IMR-90 (cell line): ENCODE measurements at regions not wholly inside any gene's neighbourhood (a gene's known extent, or its start where the extent isn't known, plus 50 kb on each side); places are given as distances from the start of the nearest gene placed in this dataset.
"Not testable (repeated sequence)": the region's sequence is repeated elsewhere in the genome, so short reads cannot be mapped to it uniquely, and the experiment has no call there.

ENCODE experiments used
- ATAC-seq: fragments of 200-7000 bp; cut with Tn5 transposase; 2 replicates; pipeline ENCODE4 v1.9.1; 2020; ENCODE audit warnings: low read depth, mild to moderate bottlenecking, moderate library complexity
- BruUV-seq: library from RNA; stranded (reverse); fragments of 400-500 nt; replicated peaks from 2 replicates; lab custom pipeline; 2021; lab: Mats Ljungman, UMichigan
- CTCF ChIA-PET: fragments of 300-600 bp; formaldehyde crosslinking; extraction: SDS; loops from one replicate; lab custom pipeline; 2021; ENCODE audit warnings: antibody characterized with exemption; lab: Yijun Ruan, JAX
- POLR2A ChIA-PET: fragments of 300-600 bp; sonication (Branson Sonifier 250); formaldehyde crosslinking; loops from one replicate; lab custom pipeline; 2022; ENCODE audit warnings: antibody characterized with exemption; ENCODE audit not compliant: unreplicated experiment; lab: Charles Lee
- DNase-seq: peaks from one replicate; pipeline ENCODE4 v3.0.0; 2013
- H2AFZ ChIP-seq: replicated peaks from 2 replicates; pipeline ENCODE3; 2013; ENCODE audit warnings: low read length, mild to moderate bottlenecking; ENCODE audit not compliant: poor library complexity
- H2AK5ac ChIP-seq: 2 replicates; pipeline ENCODE4 v1.6.1; 2013; ENCODE audit warnings: low read depth, low read length, inconsistent platforms
- H2AK9ac ChIP-seq: replicated peaks from 2 replicates; pipeline ENCODE3; 2013; ENCODE audit warnings: mild to moderate bottlenecking, low read depth, low read length, moderate library complexity; ENCODE audit not compliant: poor library complexity
- H2BK120ac ChIP-seq: 2 replicates; pipeline ENCODE4 v1.6.1; 2013; ENCODE audit warnings: low read depth, low read length, inconsistent platforms
- H2BK15ac ChIP-seq: 3 replicates; pipeline ENCODE4 v1.6.1; 2013; ENCODE audit warnings: low read depth, low read length, inconsistent platforms
- H2BK20ac ChIP-seq: 2 replicates; pipeline ENCODE4 v1.6.1; 2013; ENCODE audit warnings: low read depth, mild to moderate bottlenecking, inconsistent platforms, low read length, moderate library complexity
- H2BK5ac ChIP-seq: 2 replicates; pipeline ENCODE4 v1.6.1; 2013; ENCODE audit warnings: mild to moderate bottlenecking, low read depth, low read length, inconsistent platforms; ENCODE audit not compliant: poor library complexity, severe bottlenecking
- H3K14ac ChIP-seq: replicated peaks from 2 replicates; pipeline ENCODE4 v1.6.1; 2013; ENCODE audit warnings: low read depth, low read length, inconsistent platforms
- H3K18ac ChIP-seq: 2 replicates; pipeline ENCODE4 v1.6.1; 2013; ENCODE audit warnings: low read depth, low read length, control low read depth
- H3K23ac ChIP-seq: 2 replicates; pipeline ENCODE4 v1.6.1; 2013; ENCODE audit warnings: low read depth, low read length, inconsistent platforms
- H3K27ac ChIP-seq: 2 replicates; pipeline ENCODE4 v1.5.1; 2013; ENCODE audit warnings: mild to moderate bottlenecking, control low read depth, low read length; ENCODE audit not compliant: insufficient read depth
- H3K27me3 ChIP-seq: 2 replicates; pipeline ENCODE4 v1.6.1; 2013; ENCODE audit warnings: low read length; ENCODE audit not compliant: control insufficient read depth, insufficient read depth
- H3K36me3 ChIP-seq: 2 replicates; pipeline ENCODE4 v1.6.1; 2013; ENCODE audit warnings: low read length, mixed read lengths; ENCODE audit not compliant: control insufficient read depth, insufficient read depth
- H3K4ac ChIP-seq: 2 replicates; pipeline ENCODE4 v1.6.1; 2013; ENCODE audit warnings: low read depth, low read length, inconsistent platforms
- H3K4me1 ChIP-seq: 2 replicates; pipeline ENCODE4 v1.6.1; 2013; ENCODE audit warnings: low read length, mixed read lengths; ENCODE audit not compliant: control insufficient read depth, insufficient read depth
- H3K4me2 ChIP-seq: 2 replicates; pipeline ENCODE4 v1.6.1; 2013; ENCODE audit warnings: low read depth, mild to moderate bottlenecking, control low read depth, low read length, moderate library complexity
- H3K4me3 ChIP-seq: 2 replicates; pipeline ENCODE4 v1.5.1; 2013; ENCODE audit warnings: low read depth, mild to moderate bottlenecking, control low read depth, low read length, moderate library complexity; ENCODE audit not compliant: insufficient read depth
- H3K56ac ChIP-seq: 2 replicates; pipeline ENCODE4 v1.6.1; 2013; ENCODE audit warnings: low read length, inconsistent platforms; ENCODE audit not compliant: insufficient read depth; ENCODE audit errors: extremely low read depth
- H3K79me1 ChIP-seq, 2 experiments: 2 replicates each; pipeline ENCODE4 v1.6.1; 2013; ENCODE audit warnings: low read length in 2 of 2, inconsistent platforms in 1 of 2, low read depth in 1 of 2
- H3K9ac ChIP-seq: 2 replicates; pipeline ENCODE4 v1.6.1; 2013; ENCODE audit warnings: low read depth, low read length, control low read depth
- H3K9me1 ChIP-seq: 2 replicates; pipeline ENCODE4 v1.6.1; 2013; ENCODE audit warnings: low read length, inconsistent platforms; ENCODE audit not compliant: insufficient read depth
- H3K9me3 ChIP-seq: 2 replicates; pipeline ENCODE4 v1.6.1; 2013; ENCODE audit warnings: low read length; ENCODE audit not compliant: control insufficient read depth, insufficient read depth
- H4K20me1 ChIP-seq: 2 replicates; pipeline ENCODE4 v1.6.1; 2013; ENCODE audit warnings: low read length, inconsistent platforms; ENCODE audit not compliant: insufficient read depth
- H4K5ac ChIP-seq: 2 replicates; pipeline ENCODE4 v1.6.1; 2013; ENCODE audit warnings: mild to moderate bottlenecking, low read depth, low read length, control low read depth
- H4K8ac ChIP-seq, 2 experiments: 2 replicates each; pipeline ENCODE4 v1.6.1; 2013; ENCODE audit warnings: low read depth in 2 of 2, low read length in 2 of 2, control low read depth in 1 of 2, inconsistent platforms in 1 of 2
- H4K91ac ChIP-seq: 2 replicates; pipeline ENCODE4 v1.6.1; 2013; ENCODE audit warnings: low read depth, low read length, inconsistent platforms; ENCODE audit not compliant: insufficient read depth
- WGBS, 2 experiments: methylation state at CpG; one replicate each; pipeline versions ENCODE4 v1.1.5 to v1.1.7; 2013; ENCODE audit warnings: missing lambda C conversion rate in 2 of 2; ENCODE audit not compliant: insufficient read length in 1 of 2; ENCODE audit errors: extremely low coverage in 2 of 2; 5-methylcytosine and 5-hydroxymethylcytosine counted together
- dilution Hi-C: fragments of 300-500 bp; cut with HindIII; formaldehyde crosslinking; loops from one replicate; pipeline ENCODE4 v1.14.3; 2018; ENCODE audit warnings: low sequenced_read_pairs; ENCODE audit not compliant: unreplicated experiment
- in situ Hi-C: fragments of 300-500 bp; cut with MboI; formaldehyde crosslinking; loops from 3 replicates; pipeline ENCODE4 v1.14.3; 2019; ENCODE audit warnings: low sequenced_read_pairs, inconsistent platforms, mixed read lengths
- intact Hi-C: fragments of 100-400 bp; cut with micrococcal nuclease; formaldehyde crosslinking; loops from 2 replicates; pipeline ENCODE4 v1.10.0; 2022

DNA sequence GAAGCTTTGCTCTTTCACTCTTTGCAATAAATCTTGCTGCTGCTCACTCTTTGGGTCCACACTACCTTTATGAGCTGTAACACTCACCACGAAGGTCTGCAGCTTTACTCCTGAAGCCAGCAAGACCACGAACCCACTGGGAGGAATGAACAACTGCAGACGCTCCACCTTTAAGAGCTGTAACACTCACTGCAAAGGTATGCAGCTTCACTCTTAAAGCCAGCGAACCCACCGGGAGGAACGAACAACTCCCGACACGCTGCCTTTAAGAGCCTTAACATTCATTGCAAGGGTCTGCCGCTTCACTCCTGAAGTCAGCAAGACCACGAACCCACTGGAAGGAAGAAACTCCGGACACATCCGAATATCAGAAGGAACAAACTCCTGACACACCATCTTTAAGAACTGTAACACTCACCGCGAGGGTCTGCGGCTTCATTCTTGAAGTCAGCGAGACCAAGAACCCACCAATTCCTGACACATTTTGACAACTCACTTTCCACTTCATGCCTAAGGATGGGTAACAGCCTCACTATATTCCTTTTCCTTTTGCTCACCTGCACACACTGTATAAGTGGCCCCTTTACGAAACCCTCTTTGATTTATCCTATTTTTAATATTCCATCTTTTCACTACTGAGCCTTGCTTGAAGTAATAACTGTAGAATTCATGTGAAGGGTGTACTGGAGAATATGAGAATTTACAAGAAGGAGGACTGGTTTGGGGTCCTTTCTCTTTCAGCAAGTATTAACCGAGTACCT lies 103.2 kb downstream of the RGS2 start:
- CTCF ChIA-PET, result not testable (repeated sequence)

More for the DNA sequence above, 103.2 kb downstream of the RGS2 start:
- H4K8ac ChIP-seq, H2AK5ac ChIP-seq, H4K20me1 ChIP-seq, H3K9me1 ChIP-seq, H3K9me3 ChIP-seq, POLR2A ChIA-PET, H4K5ac ChIP-seq, H3K36me3 ChIP-seq, H3K4ac ChIP-seq, H2BK15ac ChIP-seq, H3K18ac ChIP-seq, H2BK120ac ChIP-seq, H3K27ac ChIP-seq, H3K4me3 ChIP-seq, H3K27me3 ChIP-seq, H4K91ac ChIP-seq, H3K23ac ChIP-seq, BruUV-seq, H2BK5ac ChIP-seq, H3K56ac ChIP-seq, H3K14ac ChIP-seq, in situ Hi-C loops, H3K4me1 ChIP-seq, dilution Hi-C loops, intact Hi-C loops, H2BK20ac ChIP-seq, H2AFZ ChIP-seq, H3K79me1 ChIP-seq, H3K9ac ChIP-seq, H3K4me2 ChIP-seq, ATAC-seq, H2AK9ac ChIP-seq, DNase-seq: not testable (repeated sequence)
- 98% methylated on average over 9 of the region's 18 CpGs; no CpG with 5 or more reads in 1 of the 2 experiments for WGBS, 2 experiments
